ENCODE measurements at regions not wholly inside any gene's neighbourhood (a gene's known extent, or its start where the extent isn't known, plus 50 kb on each side); places are given as distances from the start of the nearest gene placed in this dataset.

GRCh38 chr2:187964746-187965145, 326.9 kb upstream of the GULP1 start:
- Histone ChIP-seq H3K9ac (ENCODE audit: low read depth in 1 of 3, low read length in 3 of 3) (no peak overlapping the region), H3K4me1 (ENCODE audit: control insufficient read depth in 3 of 3, insufficient read depth in 3 of 3, low read length in 3 of 3) (no peaks in the 10 kb centered on the region), H3K4me3 (ENCODE audit: low read length in 3 of 3) (no peak overlapping the region), H3K27ac (ENCODE audit: low read depth, low read length) (no peak overlapping the region), H3K27me3 (ENCODE audit: control insufficient read depth in 3 of 3, insufficient read depth in 3 of 3, low read length in 3 of 3) (no peaks in the 10 kb centered on the region), H3K9me3 (ENCODE audit: control insufficient read depth in 3 of 3, low read length in 3 of 3) (no peaks in the 10 kb centered on the region), H3K36me3 (ENCODE audit: control insufficient read depth in 3 of 3, insufficient read depth in 3 of 3, low read length in 3 of 3) (no peaks in the 10 kb centered on the region)

- no peak overlapping the region for H3K27ac ChIP-seq (ENCODE audit: low read depth, low read length)
- H3K4me3 ChIP-seq (ENCODE audit: low read length in 3 of 3): no peak overlapping the region
- H3K4me1 ChIP-seq (ENCODE audit: control insufficient read depth in 3 of 3, insufficient read depth in 3 of 3, low read length in 3 of 3): no peaks in the 10 kb centered on the region
- no peak overlapping the region for H3K9ac ChIP-seq (ENCODE audit: low read depth in 1 of 3, low read length in 3 of 3)
- H3K27me3 ChIP-seq (ENCODE audit: control insufficient read depth in 3 of 3, insufficient read depth in 3 of 3, low read length in 3 of 3): no peaks in the 10 kb centered on the region
- H3K36me3 ChIP-seq (ENCODE audit: control insufficient read depth in 3 of 3, insufficient read depth in 3 of 3, low read length in 3 of 3): no peaks in the 10 kb centered on the region
- H3K9me3 ChIP-seq (ENCODE audit: control insufficient read depth in 3 of 3, low read length in 3 of 3): no peaks in the 10 kb centered on the region
These were observed 324.8 kb upstream of the GULP1 start for GRCh38 chr2:187966924-187967323.

GRCh38 chr2:187971893-187972292, 319.8 kb upstream of the GULP1 start:
- Histone ChIP-seq H3K4me3 (ENCODE audit: low read length in 3 of 3) (no peak overlapping the region), H3K4me1 (ENCODE audit: control insufficient read depth in 3 of 3, insufficient read depth in 3 of 3, low read length in 3 of 3) (no peaks in the 10 kb centered on the region), H3K9ac (ENCODE audit: low read depth in 1 of 3, low read length in 3 of 3) (no peak overlapping the region), H3K27me3 (ENCODE audit: control insufficient read depth in 3 of 3, insufficient read depth in 3 of 3, low read length in 3 of 3) (no peaks in the 10 kb centered on the region), H3K27ac (ENCODE audit: low read depth, low read length) (no peak overlapping the region), H3K9me3 (ENCODE audit: control insufficient read depth in 3 of 3, low read length in 3 of 3) (no peaks in the 10 kb centered on the region), H3K36me3 (ENCODE audit: control insufficient read depth in 3 of 3, insufficient read depth in 3 of 3, low read length in 3 of 3) (no peaks in the 10 kb centered on the region)

GRCh38 chr2:187976259-187976985, 315.3 kb upstream of the GULP1 start:
- Histone ChIP-seq H3K9me3 (ENCODE audit: control insufficient read depth in 3 of 3, low read length in 3 of 3) (no peaks in the 10 kb centered on the region), H3K4me3 (ENCODE audit: low read length in 3 of 3) (no peak overlapping the region), H3K9ac (ENCODE audit: low read depth in 1 of 3, low read length in 3 of 3) (no peak overlapping the region), H3K27ac (ENCODE audit: low read depth, low read length) (no peak overlapping the region), H3K4me1 (ENCODE audit: control insufficient read depth in 3 of 3, insufficient read depth in 3 of 3, low read length in 3 of 3) (no peaks in the 10 kb centered on the region), H3K27me3 (ENCODE audit: control insufficient read depth in 3 of 3, insufficient read depth in 3 of 3, low read length in 3 of 3) (no peaks in the 10 kb centered on the region), H3K36me3 (ENCODE audit: control insufficient read depth in 3 of 3, insufficient read depth in 3 of 3, low read length in 3 of 3) (no peaks in the 10 kb centered on the region)

GRCh38 chr2:187976986-187977333, 314.7 kb upstream of the GULP1 start:
- H3K4me3 ChIP-seq (ENCODE audit: low read length in 3 of 3): no peak overlapping the region
- H3K9ac ChIP-seq (ENCODE audit: low read depth in 1 of 3, low read length in 3 of 3): peak overlapping the region in 1 of 3 donors; percentile 5
- no peaks in the 10 kb centered on the region for H3K9me3 ChIP-seq (ENCODE audit: control insufficient read depth in 3 of 3, low read length in 3 of 3)
- no peak overlapping the region for H3K27ac ChIP-seq (ENCODE audit: low read depth, low read length)
- no peaks in the 10 kb centered on the region for H3K36me3 ChIP-seq (ENCODE audit: control insufficient read depth in 3 of 3, insufficient read depth in 3 of 3, low read length in 3 of 3)
- H3K4me1 ChIP-seq (ENCODE audit: control insufficient read depth in 3 of 3, insufficient read depth in 3 of 3, low read length in 3 of 3): no peaks in the 10 kb centered on the region
- H3K27me3 ChIP-seq (ENCODE audit: control insufficient read depth in 3 of 3, insufficient read depth in 3 of 3, low read length in 3 of 3): no peaks in the 10 kb centered on the region

GRCh38 chr2:187978356-187978755, 313.3 kb upstream of the GULP1 start:
- Histone ChIP-seq H3K9ac (ENCODE audit: low read depth in 1 of 3, low read length in 3 of 3) (no peak overlapping the region), H3K9me3 (ENCODE audit: control insufficient read depth in 3 of 3, low read length in 3 of 3) (no peaks in the 10 kb centered on the region), H3K27me3 (ENCODE audit: control insufficient read depth in 3 of 3, insufficient read depth in 3 of 3, low read length in 3 of 3) (no peaks in the 10 kb centered on the region), H3K4me1 (ENCODE audit: control insufficient read depth in 3 of 3, insufficient read depth in 3 of 3, low read length in 3 of 3) (peaks cover 1 to 4% (median 3%) of the 10 kb centered on the region in 3 donors), H3K4me3 (ENCODE audit: low read length in 3 of 3) (no peak overlapping the region), H3K36me3 (ENCODE audit: control insufficient read depth in 3 of 3, insufficient read depth in 3 of 3, low read length in 3 of 3) (no peaks in the 10 kb centered on the region), H3K27ac (ENCODE audit: low read depth, low read length) (no peak overlapping the region)

GRCh38 chr2:187982668-187983067, 309.0 kb upstream of the GULP1 start:
- Histone ChIP-seq H3K9ac (ENCODE audit: low read depth in 1 of 3, low read length in 3 of 3) (no peak overlapping the region), H3K27me3 (ENCODE audit: control insufficient read depth in 3 of 3, insufficient read depth in 3 of 3, low read length in 3 of 3) (no peaks in the 10 kb centered on the region), H3K36me3 (ENCODE audit: control insufficient read depth in 3 of 3, insufficient read depth in 3 of 3, low read length in 3 of 3) (no peaks in the 10 kb centered on the region), H3K9me3 (ENCODE audit: control insufficient read depth in 3 of 3, low read length in 3 of 3) (no peaks in the 10 kb centered on the region), H3K4me3 (ENCODE audit: low read length in 3 of 3) (no peak overlapping the region), H3K27ac (ENCODE audit: low read depth, low read length) (no peak overlapping the region), H3K4me1 (ENCODE audit: control insufficient read depth in 3 of 3, insufficient read depth in 3 of 3, low read length in 3 of 3) (peaks cover 2 to 7% (median 3%) of the 10 kb centered on the region in 3 donors)

- H3K9me3 ChIP-seq (ENCODE audit: control insufficient read depth in 3 of 3, low read length in 3 of 3): no peaks in the 10 kb centered on the region
- no peaks in the 10 kb centered on the region for H3K27me3 ChIP-seq (ENCODE audit: control insufficient read depth in 3 of 3, insufficient read depth in 3 of 3, low read length in 3 of 3)
- H3K4me3 ChIP-seq (ENCODE audit: low read length in 3 of 3): no peak overlapping the region
- H3K27ac ChIP-seq (ENCODE audit: low read depth, low read length): no peak overlapping the region
- H3K4me1 ChIP-seq (ENCODE audit: control insufficient read depth in 3 of 3, insufficient read depth in 3 of 3, low read length in 3 of 3): peaks cover 2 to 7% (median 3%) of the 10 kb centered on the region in 3 donors
- no peaks in the 10 kb centered on the region for H3K36me3 ChIP-seq (ENCODE audit: control insufficient read depth in 3 of 3, insufficient read depth in 3 of 3, low read length in 3 of 3)
- no peak overlapping the region for H3K9ac ChIP-seq (ENCODE audit: low read depth in 1 of 3, low read length in 3 of 3)
These were observed 306.5 kb upstream of the GULP1 start for GRCh38 chr2:187985195-187985594.

GRCh38 chr2:187985923-187986322, 305.8 kb upstream of the GULP1 start:
- no peak overlapping the region for H3K4me3 ChIP-seq (ENCODE audit: low read length in 3 of 3)
- no peak overlapping the region for H3K9ac ChIP-seq (ENCODE audit: low read depth in 1 of 3, low read length in 3 of 3)
- peaks cover 2 to 7% (median 3%) of the 10 kb centered on the region in 3 donors for H3K4me1 ChIP-seq (ENCODE audit: control insufficient read depth in 3 of 3, insufficient read depth in 3 of 3, low read length in 3 of 3)

GRCh38 chr2:187986390-187987105, 305.1 kb upstream of the GULP1 start:
- Histone ChIP-seq H3K36me3 (ENCODE audit: control insufficient read depth in 3 of 3, insufficient read depth in 3 of 3, low read length in 3 of 3) (no peaks in the 10 kb centered on the region), H3K27me3 (ENCODE audit: control insufficient read depth in 3 of 3, insufficient read depth in 3 of 3, low read length in 3 of 3) (no peaks in the 10 kb centered on the region), H3K4me1 (ENCODE audit: control insufficient read depth in 3 of 3, insufficient read depth in 3 of 3, low read length in 3 of 3) (peaks cover 2 to 7% (median 3%) of the 10 kb centered on the region in 3 donors), H3K9me3 (ENCODE audit: control insufficient read depth in 3 of 3, low read length in 3 of 3) (no peaks in the 10 kb centered on the region), H3K9ac (ENCODE audit: low read depth in 1 of 3, low read length in 3 of 3) (no peak overlapping the region), H3K27ac (ENCODE audit: low read depth, low read length) (no peak overlapping the region), H3K4me3 (ENCODE audit: low read length in 3 of 3) (no peak overlapping the region)

More at GRCh38 chr2:187985923-187986322, 305.8 kb upstream of the GULP1 start:
- Histone ChIP-seq H3K27me3 (ENCODE audit: control insufficient read depth in 3 of 3, insufficient read depth in 3 of 3, low read length in 3 of 3) (no peaks in the 10 kb centered on the region), H3K36me3 (ENCODE audit: control insufficient read depth in 3 of 3, insufficient read depth in 3 of 3, low read length in 3 of 3) (no peaks in the 10 kb centered on the region), H3K9me3 (ENCODE audit: control insufficient read depth in 3 of 3, low read length in 3 of 3) (no peaks in the 10 kb centered on the region), H3K27ac (ENCODE audit: low read depth, low read length) (no peak overlapping the region)

Data from skeletal muscle tissue (tissue), 3 donors.